GM20000 (cell line): ENCODE measurements at regions not wholly inside any gene's neighbourhood (a gene's known extent, or its start where the extent isn't known, plus 50 kb on each side); places are given as distances from the start of the nearest gene placed in this dataset.

Experiments
- DNase-seq: peaks from one replicate; pipeline ENCODE4 v3.0.0; 2012; ENCODE audit warnings: low spot score
- TF ChIP-seq, protein P1 (sequence below): IDR thresholded peaks from 2 replicates; pipeline ENCODE4 v1.5.1; 2012; ENCODE audit warnings: mild to moderate bottlenecking, control low read depth; ENCODE audit errors: extremely low read depth, missing control alignments

DNA sequence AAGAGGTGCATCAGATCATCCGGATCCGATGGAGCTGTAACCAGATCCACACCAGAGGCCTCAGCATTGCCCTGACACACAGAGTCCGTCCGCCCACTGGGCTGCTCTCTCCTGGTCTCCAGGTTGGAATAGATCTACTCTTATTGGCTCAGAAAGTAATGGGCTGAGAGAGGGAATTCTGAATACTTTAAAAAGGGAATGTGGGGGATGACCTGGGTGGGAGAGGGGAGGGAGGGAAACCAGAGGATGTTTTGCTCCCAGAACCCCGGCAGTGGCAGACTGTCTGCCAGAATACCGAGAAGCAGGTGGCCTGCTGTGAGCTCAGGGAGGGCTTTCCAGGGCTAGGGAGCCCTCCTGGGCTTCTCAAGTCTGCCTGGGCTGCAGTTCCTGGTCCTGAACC is 126.5 kb downstream of the ENGASE start:
- TF ChIP-seq, protein P1, sequence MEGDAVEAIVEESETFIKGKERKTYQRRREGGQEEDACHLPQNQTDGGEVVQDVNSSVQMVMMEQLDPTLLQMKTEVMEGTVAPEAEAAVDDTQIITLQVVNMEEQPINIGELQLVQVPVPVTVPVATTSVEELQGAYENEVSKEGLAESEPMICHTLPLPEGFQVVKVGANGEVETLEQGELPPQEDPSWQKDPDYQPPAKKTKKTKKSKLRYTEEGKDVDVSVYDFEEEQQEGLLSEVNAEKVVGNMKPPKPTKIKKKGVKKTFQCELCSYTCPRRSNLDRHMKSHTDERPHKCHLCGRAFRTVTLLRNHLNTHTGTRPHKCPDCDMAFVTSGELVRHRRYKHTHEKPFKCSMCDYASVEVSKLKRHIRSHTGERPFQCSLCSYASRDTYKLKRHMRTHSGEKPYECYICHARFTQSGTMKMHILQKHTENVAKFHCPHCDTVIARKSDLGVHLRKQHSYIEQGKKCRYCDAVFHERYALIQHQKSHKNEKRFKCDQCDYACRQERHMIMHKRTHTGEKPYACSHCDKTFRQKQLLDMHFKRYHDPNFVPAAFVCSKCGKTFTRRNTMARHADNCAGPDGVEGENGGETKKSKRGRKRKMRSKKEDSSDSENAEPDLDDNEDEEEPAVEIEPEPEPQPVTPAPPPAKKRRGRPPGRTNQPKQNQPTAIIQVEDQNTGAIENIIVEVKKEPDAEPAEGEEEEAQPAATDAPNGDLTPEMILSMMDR = no peak
- DNase-seq = no peak

- TF ChIP-seq, protein P1 = no peak
- DNase-seq = no peak
Measured at GRCh38 chr17:79196913-79197312, 122.3 kb downstream of the ENGASE start.

DNA sequence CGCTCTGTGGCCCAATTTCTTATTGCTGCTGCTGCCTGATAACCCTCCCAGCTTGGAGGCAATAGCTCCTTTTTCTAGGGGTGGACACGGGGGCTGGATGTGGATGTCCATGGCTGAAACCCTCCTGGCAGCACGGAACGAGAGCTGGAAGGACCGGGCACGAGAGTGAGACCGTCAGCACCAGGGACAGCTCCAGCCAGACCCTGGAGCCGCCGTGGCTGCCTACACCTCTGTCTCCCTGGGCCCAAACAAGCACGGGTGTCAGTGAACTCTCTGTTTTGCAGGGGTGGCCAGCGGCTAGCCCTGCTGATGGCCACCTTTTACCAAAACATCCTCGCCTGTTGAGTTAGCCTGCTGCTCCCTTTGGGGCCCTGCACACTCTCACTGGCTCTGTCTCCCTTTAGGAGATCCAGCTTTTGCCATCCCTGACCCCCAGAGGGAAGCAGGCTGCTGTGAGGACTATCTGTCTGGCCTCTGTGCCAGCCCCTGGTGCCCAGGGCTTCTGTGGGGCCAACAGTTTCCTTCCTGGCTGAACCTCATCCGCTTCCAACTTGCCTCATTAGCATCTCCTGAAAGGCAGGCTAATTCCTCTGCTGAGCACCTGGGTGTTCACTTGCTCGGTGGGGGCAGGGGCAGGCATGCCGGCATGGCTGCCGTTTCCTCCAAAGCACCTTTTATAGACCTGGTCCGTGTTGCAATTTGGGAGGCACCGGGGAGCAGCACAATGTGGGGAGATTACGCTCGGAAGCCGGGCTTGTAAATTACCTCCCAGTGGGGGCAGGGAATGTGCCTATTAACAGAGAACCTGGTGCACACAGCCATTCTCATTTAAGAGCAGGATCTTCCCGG is 118.1 kb downstream of the ENGASE start:
- TF ChIP-seq, protein P1 = no peak
- peak; percentile 67 for DNase-seq

DNA sequence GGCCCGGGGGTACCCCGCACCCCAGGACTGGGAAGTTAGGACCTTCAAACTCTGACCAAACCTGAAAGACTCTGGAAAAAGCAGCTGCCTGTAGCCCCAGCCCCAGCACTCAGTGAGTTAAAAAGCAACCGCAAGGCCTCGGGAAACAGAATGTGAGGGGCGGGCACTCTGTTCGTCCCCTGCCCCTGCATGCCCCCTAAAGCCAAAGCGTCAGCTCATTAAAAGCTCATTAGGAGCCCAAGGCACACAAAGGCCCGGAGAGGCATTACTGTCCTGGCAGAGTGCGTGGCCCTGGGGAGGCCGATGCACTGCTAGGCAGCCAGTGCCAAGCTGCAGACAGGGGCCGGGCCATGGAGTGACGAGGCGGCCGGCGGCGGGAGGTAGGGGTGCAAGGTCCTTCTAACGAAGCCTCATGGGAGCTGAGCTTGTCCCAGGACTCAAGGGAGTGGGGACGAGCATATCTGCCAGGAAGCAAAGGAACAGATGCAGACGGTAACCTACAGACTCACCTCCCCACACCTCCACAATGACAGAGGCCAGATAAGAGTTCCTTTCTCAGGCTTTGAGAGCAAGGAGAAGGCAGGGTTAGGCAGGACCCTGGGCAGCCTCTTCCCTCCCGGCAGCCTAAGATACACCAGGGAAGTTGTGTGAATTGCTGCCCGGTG is 116.8 kb downstream of the ENGASE start:
- no peak for DNase-seq
- TF ChIP-seq, protein P1 = no peak

GRCh38 chr17:79189305-79189704 is 114.7 kb downstream of the ENGASE start:
- no peak for DNase-seq

DNA sequence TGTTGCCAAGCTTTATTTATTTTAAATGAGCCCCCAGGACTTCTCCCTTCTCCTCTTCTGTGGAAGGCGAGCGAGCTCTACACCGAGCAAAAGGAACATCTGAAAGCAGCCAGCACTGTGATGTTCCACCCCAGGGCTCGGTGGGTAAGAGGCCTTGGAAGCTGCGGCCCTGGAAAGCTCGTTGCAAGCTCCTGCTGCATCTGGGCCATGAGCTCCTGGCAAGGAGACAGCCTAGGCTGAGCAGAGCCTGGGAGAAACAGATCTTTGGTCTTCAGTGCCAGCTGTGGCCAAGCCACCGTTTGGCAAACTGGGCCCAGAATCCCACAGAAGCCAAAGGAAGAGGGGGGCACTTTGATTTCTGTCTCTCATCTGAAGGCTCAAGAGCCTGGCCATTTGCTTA is 114.1 kb downstream of the ENGASE start:
- TF ChIP-seq, protein P1 = no peak
- DNase-seq = no peak

More at GRCh38 chr17:79189305-79189704, 114.7 kb downstream of the ENGASE start:
- TF ChIP-seq, protein P1 = no peak

GRCh38 chr17:79188048-79188447 is 113.4 kb downstream of the ENGASE start:
- peak; percentile 78 for DNase-seq
- TF ChIP-seq, protein P1 = peak; percentile 56
